SK-N-MC (cell line): ENCODE measurements at regions not wholly inside any gene's neighbourhood (a gene's known extent, or its start where the extent isn't known, plus 50 kb on each side); places are given as distances from the start of the nearest gene placed in this dataset.
"Not testable (repeated sequence)": the region's sequence is repeated elsewhere in the genome, so short reads cannot be mapped to it uniquely, and the experiment has no call there.

Source experiments
- DNase-seq: peaks from one replicate; pipeline ENCODE4 v3.0.0-alpha.2; 2011; ENCODE audit warnings: low read depth, low spot score
- H3K27ac ChIP-seq: fragments of 200-600 bp; sonication (generic); 2 replicates; pipeline ENCODE4 v1.5.1; 2016; ENCODE audit warnings: mixed run types
- H3K36me3 ChIP-seq: fragments of 200-600 bp; sonication (generic); 2 replicates; pipeline ENCODE4 v1.6.1; 2017; ENCODE audit warnings: antibody characterized with exemption, low read length, mixed read lengths; ENCODE audit not compliant: insufficient read depth
- H3K4me3 ChIP-seq: fragments of 200-600 bp; sonication (generic); 2 replicates; pipeline ENCODE4 v1.5.1; 2016
- H3K9ac ChIP-seq: fragments of 200-600 bp; sonication (generic); 2 replicates; pipeline ENCODE4 v1.8.0; 2017; ENCODE audit warnings: mixed run types, mixed read lengths; ENCODE audit not compliant: insufficient read length
- H3K9me3 ChIP-seq: fragments of 200-600 bp; sonication (generic); 2 replicates; pipeline ENCODE4 v1.6.1; 2017; ENCODE audit warnings: low read depth, mild to moderate bottlenecking, antibody characterized with exemption, low read length, moderate library complexity, mixed read lengths
- EZH2 ChIP-seq: fragments of 200-600 bp; sonication (generic); IDR thresholded peaks from one replicate; pipeline ENCODE4 v1.6.1; 2017; ENCODE audit warnings: antibody characterized with exemption
- FOXP2 ChIP-seq: optimal IDR thresholded peaks from 2 replicates; pipeline ENCODE3; 2011; ENCODE audit warnings: mild to moderate bottlenecking, moderate library complexity; ENCODE audit not compliant: insufficient read depth; ENCODE audit errors: extremely low read length, control extremely low read depth
- POLR2AphosphoS5 ChIP-seq: IDR thresholded peaks from 2 replicates; pipeline ENCODE4 v1.6.1; 2012; ENCODE audit warnings: mild to moderate bottlenecking, low read depth, low read length, borderline replicate concordance

DNA sequence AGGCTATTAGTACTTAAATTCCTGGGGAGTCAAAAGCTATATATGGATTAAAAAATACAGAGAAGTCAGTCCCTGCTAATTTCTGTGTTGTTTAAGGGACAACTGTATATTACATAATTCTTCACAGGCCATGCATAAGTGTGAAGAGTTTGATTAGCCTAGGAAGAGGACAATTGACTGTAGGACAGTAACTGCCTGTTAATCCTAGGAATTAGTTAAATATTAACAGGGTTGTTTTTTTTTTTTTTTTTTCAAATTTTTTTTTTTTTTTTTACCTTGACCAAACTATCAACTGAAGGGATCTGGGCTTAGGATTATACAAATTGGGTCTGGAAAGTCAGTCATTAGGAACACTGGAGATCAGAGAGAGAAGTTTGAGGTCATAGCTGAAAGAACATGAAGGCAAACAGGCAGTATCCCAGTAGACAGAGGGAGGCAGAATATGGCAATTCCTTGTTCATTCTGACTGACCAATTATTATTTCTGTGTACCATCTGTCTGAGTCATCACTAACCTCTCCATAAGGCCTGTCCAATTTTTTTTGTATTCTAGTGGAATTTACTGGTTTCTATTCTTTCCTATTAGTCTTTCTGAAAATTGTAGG, 1139.2 kb downstream of the SORCS1 start:
- TF ChIP-seq EZH2 (no peak), POLR2AphosphoS5 (no peak), FOXP2 (no peak)
- Histone ChIP-seq H3K9ac (no peak overlapping the region), H3K9me3 (no peaks in the 10 kb centered on the region), H3K36me3 (no peaks in the 10 kb centered on the region), H3K4me3 (no peak overlapping the region), H3K27ac (no peak overlapping the region)
- DNase-seq: no peak

DNA sequence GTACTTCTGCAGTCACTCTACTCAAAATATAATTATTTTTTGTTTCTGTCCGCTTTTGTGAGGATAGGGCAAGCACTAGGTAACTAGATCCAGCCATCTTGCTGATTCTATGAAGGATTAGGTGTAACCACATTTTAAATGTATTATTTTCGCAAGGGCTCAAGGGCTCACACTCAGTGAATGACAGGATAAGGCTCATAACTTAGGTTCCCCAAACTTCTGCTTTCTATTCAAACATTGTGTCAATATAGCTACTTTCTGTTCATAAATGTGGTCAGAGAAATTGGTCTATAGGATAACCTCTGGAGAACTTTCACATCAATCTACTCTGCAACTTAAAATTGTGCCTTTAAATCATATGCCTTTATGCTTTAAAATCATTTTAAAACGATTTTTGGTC, 1141.2 kb downstream of the SORCS1 start:
- Histone ChIP-seq H3K36me3 (no peaks in the 10 kb centered on the region), H3K9me3 (no peaks in the 10 kb centered on the region), H3K9ac (no peak overlapping the region), H3K4me3 (no peak overlapping the region), H3K27ac (no peak overlapping the region)
- no peak for TF ChIP-seq EZH2
- TF ChIP-seq POLR2AphosphoS5: no peak
- no peak for TF ChIP-seq FOXP2
- no peak for DNase-seq

DNA sequence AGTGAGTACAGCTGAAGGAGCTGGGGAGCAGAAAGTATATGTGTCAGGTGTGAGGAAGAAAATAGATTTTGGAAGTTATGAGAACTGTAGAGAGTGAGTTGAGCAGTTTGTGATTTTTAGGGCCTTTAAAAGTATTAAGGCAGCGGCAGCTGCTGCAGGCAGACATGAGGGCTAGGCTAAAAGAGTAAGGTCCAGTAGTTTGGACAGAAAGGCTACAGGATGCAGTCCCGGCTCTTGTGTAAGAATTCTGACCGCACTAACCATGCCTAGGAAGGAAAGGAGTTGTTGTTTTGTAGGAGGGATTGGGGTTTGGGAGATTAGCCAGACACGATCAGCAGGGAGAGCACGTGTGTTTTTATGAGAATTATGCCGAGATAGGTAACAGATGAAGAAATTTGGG, 1144.9 kb downstream of the SORCS1 start:
- not testable (repeated sequence) for H3K9ac ChIP-seq, H3K27ac ChIP-seq, H3K4me3 ChIP-seq, H3K9me3 ChIP-seq, DNase-seq, H3K36me3 ChIP-seq

DNA sequence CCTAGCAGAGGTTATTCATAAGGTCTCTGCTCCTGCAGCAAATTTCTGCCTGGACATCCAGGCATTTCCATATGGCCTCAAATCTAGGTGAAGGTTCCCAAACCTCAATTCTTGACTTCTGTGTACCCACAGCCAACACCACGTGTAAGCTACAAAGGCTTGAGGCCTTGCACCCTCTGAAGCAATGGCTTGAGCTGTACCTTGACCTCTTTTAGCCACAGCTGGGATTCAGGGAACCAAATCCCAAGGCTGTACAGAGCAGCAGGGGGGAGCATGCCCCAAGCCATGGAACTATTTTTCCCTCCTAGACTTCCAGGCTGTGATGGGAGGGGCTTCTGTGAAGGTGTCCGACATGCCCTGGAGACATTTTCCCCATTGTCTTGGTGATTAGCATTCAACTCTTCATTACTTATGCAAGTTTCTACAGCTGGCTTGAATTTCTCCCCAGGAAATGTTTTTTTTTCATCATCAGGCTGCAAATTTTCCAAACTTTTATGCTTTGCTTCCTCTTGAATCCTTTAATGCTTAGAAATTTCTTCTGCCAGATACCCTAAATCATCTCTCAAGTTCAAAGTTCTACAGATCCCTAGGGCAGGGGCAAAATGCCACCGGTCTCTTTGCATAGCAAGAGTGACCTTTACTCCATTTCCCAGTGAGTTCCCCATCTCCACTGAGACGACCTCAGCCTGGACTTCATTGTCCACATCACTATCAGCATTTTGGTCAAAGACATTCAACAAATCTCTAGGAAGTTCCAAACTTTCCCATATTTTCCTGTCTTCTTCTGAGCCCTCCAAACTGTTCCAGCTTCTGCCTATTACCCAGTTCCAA, 1148.9 kb downstream of the SORCS1 start:
- not testable (repeated sequence) for H3K27ac ChIP-seq, H3K36me3 ChIP-seq, H3K9me3 ChIP-seq, H3K4me3 ChIP-seq, H3K9ac ChIP-seq, DNase-seq

DNA sequence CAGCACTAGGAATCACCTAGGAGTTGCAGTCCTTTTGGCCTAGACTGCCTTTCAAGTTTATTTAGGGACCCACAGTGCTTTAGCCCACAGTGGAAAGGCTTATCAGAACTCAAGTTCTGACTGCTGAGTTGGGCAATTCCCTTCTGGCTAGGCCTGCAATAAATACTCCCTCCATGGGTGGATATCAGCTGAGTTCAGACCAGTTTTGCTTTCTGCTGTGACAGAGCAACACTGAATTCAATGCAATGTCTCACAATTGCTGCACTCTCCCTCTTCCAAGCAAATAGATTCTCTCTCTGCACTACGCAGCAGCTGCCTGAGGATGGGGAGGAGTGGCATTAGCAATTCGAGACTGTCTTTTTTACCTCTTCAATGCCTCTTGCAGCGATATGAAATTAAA, 1153.3 kb downstream of the SORCS1 start:
- Histone ChIP-seq H3K36me3 (no peaks in the 10 kb centered on the region), H3K4me3 (no peak overlapping the region), H3K9ac (no peak overlapping the region), H3K27ac (no peak overlapping the region), H3K9me3 (no peaks in the 10 kb centered on the region)
- no peak for DNase-seq
- TF ChIP-seq POLR2AphosphoS5 (no peak), EZH2 (no peak), FOXP2 (no peak)

DNA sequence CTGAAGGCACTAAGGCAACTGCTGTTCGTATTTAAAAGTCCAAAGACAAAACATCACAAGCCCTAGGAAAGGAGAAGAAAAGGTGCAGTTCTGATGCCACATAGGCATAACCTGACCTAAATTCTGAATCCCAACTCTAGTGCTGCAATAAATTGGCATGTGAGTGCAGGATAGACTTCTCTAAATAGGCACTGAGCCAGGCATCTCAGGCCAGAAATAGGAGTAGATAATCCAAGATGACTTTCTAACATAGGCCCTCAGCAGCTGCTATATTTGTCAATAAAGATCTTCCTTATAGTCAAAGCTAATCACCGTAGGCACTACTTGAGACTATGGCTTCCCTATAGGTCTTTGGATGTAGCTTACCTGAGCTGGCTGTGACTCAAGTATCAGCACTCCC, 1163.8 kb downstream of the SORCS1 start:
- Histone ChIP-seq H3K27ac (no peak overlapping the region), H3K9me3 (no peaks in the 10 kb centered on the region), H3K9ac (no peak overlapping the region), H3K4me3 (no peak overlapping the region), H3K36me3 (no peaks in the 10 kb centered on the region)
- TF ChIP-seq EZH2 (no peak), FOXP2 (no peak)
- no peak for DNase-seq

DNA sequence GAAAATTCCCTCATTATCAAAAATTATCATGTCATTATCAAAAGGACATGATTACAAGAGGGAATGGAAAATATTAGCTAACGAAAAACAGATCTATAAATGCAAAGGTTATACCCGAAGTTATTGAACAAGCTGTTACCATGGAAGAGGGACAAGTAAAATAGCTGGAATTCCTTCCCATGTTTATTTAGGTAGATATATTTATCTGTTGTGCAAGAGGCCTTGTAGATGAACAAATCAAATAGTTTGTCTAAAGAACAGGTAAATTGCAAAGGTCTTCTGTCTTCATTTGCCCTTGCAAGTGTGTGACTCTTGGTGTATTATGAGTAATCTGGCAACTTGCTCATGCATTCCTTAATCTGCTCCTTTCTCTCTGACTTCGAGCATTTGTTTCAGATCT, 1170.9 kb downstream of the SORCS1 start:
- DNase-seq: no peak
- H3K9ac ChIP-seq: no peak overlapping the region
- TF ChIP-seq POLR2AphosphoS5 (no peak), FOXP2 (no peak), EZH2 (no peak)
- H3K27ac ChIP-seq: no peak overlapping the region
- H3K36me3 ChIP-seq: no peaks in the 10 kb centered on the region
- H3K4me3 ChIP-seq: no peak overlapping the region
- no peaks in the 10 kb centered on the region for H3K9me3 ChIP-seq

DNA sequence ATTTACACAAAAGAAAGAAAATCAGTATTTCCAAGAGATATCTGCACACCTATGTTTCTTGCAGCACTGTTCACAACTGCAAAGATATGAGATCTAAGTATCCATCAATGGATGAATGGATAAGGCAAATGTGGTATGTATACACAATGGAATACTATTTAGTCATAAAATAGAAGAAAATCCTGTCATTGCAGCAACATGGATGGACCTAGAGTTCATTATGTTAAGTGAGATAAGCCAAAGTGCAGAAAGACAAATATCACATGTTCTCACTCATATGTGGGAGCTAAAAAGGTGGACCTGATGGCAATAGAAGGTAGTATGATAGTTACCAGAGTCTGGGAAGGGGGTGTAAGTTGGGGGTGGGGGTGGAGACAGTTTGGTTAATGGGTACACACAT, 1171.6 kb downstream of the SORCS1 start:
- TF ChIP-seq POLR2AphosphoS5 (no peak), EZH2 (no peak), FOXP2 (no peak)
- DNase-seq: no peak
- Histone ChIP-seq H3K4me3 (no peak overlapping the region), H3K36me3 (no peaks in the 10 kb centered on the region), H3K9me3 (no peaks in the 10 kb centered on the region), H3K9ac (no peak overlapping the region), H3K27ac (no peak overlapping the region)

DNA sequence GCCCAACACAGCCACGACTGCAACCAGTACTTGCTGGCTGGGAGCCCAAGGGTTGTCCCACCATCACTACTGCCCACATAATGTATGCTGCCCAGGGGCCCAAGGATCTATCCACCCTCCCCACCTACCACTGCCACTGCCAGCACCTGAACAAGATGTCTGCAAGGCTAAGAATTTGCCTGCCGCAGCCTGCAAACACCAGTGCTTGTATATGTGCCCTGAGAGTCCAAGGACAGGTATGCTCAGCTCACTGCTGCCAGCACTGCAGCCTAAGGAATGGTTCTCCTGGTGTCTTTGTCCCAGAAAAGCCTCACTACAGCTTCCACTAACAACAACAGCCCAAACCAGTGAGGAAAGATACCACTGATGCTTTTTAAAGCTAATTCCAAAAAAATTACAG, 1174.0 kb downstream of the SORCS1 start:
- TF ChIP-seq FOXP2: no peak
- no peak for TF ChIP-seq EZH2
- no peak for TF ChIP-seq POLR2AphosphoS5
- no peak overlapping the region for H3K27ac ChIP-seq
- no peak overlapping the region for H3K4me3 ChIP-seq
- no peaks in the 10 kb centered on the region for H3K36me3 ChIP-seq
- H3K9me3 ChIP-seq: no peaks in the 10 kb centered on the region
- no peak overlapping the region for H3K9ac ChIP-seq
- DNase-seq: no peak
